Esophagus muscularis mucosa (tissue), 4 donors: ENCODE measurements at regions not wholly inside any gene's neighbourhood (a gene's known extent, or its start where the extent isn't known, plus 50 kb on each side); places are given as distances from the start of the nearest gene placed in this dataset.

ENCODE experiments used
- EP300 ChIP-seq: sonication (generic); formaldehyde crosslinking; IDR thresholded peaks from one replicate; pipeline ENCODE4 v1.6.1; 2017; ENCODE audit warnings: antibody characterized with exemption
- POLR2AphosphoS5 ChIP-seq, 2 donors: sonication (generic); formaldehyde crosslinking; IDR thresholded peaks; one replicate each; pipeline ENCODE4 v1.6.1; 2017; ENCODE audit warnings: antibody characterized with exemption in 2 of 2
- TF ChIP-seq, protein P1 (sequence below), 3 experiments: fragments of 200-600 bp in 2 of 3; fragments of 450-650 bp in 1 of 3; sonication (generic) in 2 of 3; IDR thresholded peaks; one replicate each; pipeline ENCODE4 v1.5.1; 2017 to 2019; ENCODE audit warnings: antibody characterized with exemption in 3 of 3, mild to moderate bottlenecking in 2 of 3, moderate library complexity in 1 of 3

DNA sequence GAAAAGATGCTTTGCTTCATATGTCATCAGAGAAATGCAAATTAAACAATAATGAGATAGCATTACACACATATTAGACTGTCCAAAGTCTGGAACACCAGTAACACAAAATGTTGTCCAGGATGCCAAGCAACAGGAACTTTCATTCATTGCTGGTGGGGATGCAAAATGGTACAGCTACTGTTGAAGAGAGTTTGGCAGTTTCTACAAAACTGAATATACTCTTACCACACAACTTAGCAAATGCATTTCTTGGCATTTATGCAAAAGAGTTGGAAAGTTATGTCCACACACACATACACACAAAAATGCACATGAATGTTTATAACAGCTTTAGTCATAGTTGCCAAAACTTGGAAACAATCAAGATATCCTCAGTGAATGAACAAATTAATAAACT lies 195.2 kb upstream of the MME start:
- TF ChIP-seq, protein P1, sequence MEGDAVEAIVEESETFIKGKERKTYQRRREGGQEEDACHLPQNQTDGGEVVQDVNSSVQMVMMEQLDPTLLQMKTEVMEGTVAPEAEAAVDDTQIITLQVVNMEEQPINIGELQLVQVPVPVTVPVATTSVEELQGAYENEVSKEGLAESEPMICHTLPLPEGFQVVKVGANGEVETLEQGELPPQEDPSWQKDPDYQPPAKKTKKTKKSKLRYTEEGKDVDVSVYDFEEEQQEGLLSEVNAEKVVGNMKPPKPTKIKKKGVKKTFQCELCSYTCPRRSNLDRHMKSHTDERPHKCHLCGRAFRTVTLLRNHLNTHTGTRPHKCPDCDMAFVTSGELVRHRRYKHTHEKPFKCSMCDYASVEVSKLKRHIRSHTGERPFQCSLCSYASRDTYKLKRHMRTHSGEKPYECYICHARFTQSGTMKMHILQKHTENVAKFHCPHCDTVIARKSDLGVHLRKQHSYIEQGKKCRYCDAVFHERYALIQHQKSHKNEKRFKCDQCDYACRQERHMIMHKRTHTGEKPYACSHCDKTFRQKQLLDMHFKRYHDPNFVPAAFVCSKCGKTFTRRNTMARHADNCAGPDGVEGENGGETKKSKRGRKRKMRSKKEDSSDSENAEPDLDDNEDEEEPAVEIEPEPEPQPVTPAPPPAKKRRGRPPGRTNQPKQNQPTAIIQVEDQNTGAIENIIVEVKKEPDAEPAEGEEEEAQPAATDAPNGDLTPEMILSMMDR (IDR thresholded peaks at IDR 0.05) = no peak
- TF ChIP-seq EP300 = no peak
- TF ChIP-seq POLR2AphosphoS5 (IDR thresholded peaks at IDR 0.05) = no peak
